Activated CD4-positive, alpha-beta T cell treated with anti-CD3 and anti-CD28 coated beads, Interleukin-2, Interleukin-6, amounts not matched to agents 100 ng/mL and 50 ng/mL, durations not matched to agents 16 hours and 8 hours (primary cell): ENCODE measurements at regions not wholly inside any gene's neighbourhood (a gene's known extent, or its start where the extent isn't known, plus 50 kb on each side); places are given as distances from the start of the nearest gene placed in this dataset.

Source experiments
- DNase-seq: peaks from one replicate; pipeline ENCODE4 v3.0.0-alpha.2; 2020

DNA sequence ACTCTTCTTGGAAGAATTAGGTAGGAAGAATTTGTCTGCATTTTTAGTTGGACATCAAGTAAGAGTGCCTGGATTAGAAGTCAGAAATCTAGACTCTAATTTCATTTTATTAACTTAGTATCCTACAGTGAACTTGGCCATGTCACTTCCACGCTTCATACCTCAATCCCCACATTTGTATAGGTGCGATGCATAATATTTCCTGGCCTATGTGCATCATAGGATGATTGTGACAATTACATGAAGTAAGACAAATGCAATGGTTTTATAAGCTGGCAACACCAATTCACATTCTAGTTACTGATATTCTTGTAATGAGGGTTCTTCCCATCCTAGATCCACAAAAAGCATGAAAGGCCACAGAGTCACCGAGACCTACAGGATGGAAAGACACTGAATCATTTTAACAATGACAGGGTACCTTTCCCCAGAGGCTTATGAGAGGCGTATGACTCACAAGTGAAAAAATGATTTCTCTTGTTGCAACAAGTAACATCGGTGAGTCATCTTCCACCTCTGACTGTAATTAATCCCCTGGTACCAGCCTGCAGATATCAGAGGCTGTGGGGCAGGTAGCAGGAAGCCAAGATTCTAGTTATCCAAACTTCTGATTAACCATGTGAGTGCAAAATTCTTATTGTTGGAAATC is 56.0 kb upstream of the OR5AK2 start:
- DNase-seq = peak; percentile 62

DNA sequence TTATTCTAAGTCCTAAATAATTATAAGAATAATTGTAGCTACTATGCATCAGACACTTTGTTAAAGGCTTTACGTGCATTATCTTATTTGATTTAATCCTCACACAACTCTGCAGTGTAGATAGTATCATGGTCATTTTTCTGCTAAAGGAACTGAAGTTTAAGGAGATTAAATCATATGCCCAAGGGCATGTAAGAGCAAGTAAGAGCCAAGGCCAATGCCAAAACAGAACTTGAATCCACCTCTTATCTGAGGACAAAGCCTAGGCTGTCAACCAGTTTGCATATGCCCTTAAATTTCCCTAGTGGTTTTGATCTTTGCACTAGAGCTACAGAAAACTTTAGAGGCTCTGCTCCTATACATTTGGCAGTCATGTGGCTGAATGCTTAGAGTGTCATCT is 65.6 kb upstream of the OR5AK2 start:
- DNase-seq = no peak

DNA sequence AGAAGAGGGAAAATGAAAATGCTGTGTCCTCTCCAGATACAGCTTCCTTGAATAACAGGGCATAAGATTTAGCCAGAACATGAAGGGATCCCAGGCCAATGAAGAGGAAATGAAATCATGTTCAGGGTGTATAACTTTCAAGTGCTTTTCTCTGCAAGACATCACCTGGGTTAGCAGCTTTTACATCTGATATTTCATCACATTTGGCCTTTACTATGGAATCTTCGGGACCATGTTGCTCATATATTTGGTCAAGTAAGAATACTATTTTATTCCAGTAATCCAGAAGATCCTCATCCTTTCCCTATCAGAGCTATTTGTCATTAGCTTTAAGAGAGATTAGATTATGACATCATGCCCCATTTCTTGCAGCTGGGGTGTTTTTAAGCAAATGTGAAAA is 66.3 kb upstream of the OR5AK2 start:
- DNase-seq = no peak

DNA sequence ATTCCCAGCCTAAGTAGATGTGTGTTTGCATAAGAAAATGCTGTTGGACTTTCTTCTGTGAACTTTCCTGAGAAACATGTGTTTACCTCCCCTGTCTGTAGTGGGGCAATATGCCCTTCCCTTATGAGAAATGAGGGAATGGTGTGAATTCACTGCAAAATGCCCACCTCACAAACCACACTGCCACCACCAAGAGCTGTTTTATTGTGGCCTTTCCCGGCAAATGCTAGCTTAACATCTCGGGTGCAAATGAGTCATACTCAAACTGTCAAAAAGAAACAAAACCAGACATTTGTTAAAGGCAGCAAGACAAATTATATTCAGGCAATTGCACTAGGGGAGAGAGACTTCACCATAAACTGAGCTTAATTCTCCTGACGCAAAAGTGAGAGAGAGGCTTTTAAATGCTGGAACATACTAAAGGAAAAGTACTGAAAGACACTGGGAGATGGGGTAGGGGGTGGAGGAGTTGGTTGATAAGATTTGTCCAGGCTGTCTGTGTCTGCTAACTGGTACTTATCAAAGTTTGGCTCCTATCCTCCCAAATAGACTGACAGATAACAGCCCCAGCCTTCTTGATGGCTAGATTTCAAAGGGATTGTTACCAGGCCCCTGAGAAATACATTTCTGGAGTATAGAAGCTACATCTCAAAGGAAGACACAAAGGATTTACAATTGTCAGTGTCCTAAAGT is 70.9 kb upstream of the OR5AK2 start:
- DNase-seq = peak; percentile 64

DNA sequence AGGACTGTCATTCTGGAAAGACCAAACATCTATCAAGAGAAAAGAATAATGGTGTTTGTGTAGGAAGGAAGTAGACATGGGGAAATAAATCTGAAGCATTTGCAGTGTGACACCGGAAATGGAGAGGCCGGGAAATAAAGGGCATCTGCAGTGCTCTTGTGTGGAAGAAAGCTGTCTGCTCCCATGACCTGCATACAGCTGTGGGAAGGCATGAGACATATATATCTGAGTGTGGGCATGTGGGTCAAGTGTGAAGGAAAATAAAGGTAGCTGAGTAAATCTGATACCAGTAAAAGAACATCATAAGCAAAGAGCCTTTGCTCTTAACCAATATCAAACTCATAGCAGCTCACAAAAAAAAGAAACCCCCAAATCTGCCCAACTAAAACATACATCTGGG is 72.1 kb upstream of the OR5AK2 start:
- peak; percentile 42 for DNase-seq

DNA sequence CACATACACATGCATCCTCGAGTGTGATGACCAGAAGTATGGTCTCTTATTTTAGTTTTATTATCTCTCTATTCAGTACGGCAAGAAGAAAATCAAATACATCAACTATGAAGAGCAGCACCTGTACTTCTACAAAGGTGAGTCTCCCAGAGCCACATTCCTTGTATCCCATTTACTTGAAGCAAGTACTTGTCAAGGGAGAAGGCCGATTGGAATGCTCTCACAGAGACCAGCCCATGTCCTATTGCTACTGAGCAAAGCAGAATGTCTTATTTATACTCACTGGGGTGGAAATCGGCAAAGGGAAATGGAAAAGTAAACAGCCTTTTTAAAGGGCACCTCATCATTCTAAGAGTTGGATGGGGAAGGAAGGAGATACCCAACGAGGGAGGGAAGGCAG is 72.6 kb upstream of the OR5AK2 start:
- peak; percentile 8 for DNase-seq

DNA sequence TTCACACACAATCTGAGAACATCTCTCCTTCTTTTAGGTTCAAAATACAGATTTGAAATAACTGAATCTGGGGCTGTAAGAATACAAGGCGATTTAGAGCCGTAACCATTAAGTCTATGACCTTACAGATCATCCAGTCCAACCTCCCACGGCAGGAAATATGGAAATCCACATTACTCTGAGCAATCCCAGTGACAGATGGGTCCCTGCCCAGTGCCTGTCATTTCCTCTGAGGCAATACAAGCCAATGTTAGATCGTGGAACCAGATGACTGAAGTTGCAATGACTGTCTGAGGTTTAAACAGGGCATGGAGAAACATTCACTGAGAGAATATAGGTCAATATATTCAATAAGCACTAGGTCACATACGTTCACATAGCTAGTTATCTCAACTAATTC is 77.4 kb upstream of the OR5AK2 start:
- no peak for DNase-seq

DNA sequence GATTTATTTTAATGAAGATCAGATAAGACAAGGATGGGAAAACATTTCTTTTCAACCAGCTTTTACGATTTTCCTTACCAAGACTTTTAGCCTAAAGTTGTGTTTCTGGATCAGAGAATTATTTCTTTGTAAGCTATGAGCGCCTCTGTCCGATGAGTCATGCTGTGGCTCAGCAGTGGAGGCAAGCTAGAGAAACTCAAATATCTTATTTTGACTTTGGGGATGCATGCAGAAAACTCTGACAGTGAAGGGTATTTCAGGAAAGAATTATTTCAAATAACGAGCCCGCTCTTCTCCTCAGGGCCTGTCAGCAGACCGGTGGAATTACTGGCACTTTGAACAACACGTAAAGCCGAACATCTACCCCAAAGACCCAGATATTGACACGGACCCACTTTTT is 77.9 kb upstream of the OR5AK2 start:
- no peak for DNase-seq

DNA sequence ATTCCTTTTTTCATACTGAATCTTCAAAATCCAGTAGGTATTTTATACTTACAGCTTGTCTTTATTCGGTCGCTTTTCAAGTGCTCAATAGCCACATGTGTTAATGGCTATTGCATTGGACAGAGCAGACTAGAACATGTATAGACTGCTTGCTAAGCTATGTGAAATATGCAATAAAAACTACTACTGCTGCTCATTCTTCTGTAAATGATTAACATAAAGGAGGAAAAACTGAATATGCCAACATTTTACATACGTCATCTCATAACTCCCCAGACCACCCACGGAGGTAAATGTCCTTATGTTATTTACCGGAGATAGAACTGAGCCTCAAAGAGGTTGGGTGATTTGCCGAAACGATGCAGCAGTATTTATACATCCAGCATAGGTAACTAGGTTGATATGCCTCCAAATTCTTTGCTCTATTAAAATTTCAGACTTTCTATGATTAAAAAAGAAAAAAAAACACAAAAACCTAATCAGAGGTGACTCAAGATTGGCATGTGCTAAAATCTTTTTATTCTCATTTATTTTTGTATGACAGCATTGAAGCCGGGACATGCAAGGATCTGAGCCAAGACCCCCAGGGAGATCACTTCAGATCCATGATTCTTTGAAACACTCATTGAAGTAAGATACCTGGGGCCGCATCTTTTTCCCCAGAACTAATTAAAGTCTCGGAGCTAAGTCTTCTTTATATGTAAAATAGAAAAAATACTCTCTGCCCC is 78.5 kb upstream of the OR5AK2 start:
- DNase-seq = no peak

DNA sequence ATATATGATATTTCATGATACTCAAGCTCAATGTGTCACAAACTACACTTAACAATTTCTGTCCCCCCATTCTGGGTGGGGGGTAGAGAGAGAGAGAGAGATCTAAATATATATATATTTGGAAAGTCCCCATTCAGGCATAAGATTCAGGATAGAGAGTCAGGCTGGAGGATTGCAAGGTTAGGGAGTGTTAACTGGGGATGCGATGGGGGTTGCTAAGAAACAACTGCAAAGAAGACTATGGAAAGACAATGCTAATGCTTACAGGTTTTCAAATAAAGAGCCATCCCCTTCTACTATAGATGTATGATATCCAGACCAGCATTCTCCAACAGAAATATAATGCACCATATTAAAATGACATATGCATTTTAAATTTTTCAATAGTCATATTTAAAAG is 79.2 kb upstream of the OR5AK2 start:
- DNase-seq = no peak

DNA sequence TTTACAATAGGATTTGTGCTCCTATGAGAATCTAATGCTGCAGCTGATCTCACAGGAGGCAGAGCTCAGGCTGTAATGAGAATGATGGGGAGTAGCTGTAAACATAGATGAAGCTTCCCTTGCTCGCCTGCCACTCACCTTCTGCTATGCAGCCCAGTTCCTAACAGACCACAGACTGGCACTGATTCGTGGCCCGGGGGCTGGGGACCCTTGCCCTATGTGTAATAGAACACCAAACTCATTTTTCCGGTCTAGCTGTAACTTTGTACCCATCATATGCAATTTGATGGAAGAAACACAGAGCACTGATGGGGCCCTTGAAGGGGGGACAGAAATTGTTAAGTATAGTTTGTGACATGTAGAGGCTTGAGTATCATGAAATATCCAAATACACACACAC is 79.6 kb upstream of the OR5AK2 start:
- no peak for DNase-seq

DNA sequence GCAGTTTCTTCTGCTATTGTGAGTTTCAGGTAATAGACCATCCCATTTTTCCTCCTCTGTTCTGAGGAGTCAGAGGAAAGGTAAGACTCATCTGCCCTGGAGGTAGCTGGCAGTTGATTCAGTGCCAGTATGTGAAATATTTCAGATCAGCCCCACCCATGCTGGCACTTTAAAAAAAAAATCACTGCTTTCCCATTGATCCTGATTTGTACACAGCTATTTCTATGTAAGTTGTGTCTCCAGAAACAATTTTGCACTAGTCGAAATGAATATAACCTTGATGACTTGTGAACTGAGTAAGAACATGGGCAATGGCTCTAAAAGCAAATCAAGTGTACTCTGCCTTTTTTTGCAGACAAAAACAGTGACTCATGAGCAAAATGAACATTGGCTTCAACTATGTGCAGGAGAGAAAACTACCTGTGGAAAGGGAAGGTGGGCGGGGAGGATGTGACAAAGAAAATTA is 82.0 kb upstream of the OR5AK2 start:
- DNase-seq = no peak

DNA sequence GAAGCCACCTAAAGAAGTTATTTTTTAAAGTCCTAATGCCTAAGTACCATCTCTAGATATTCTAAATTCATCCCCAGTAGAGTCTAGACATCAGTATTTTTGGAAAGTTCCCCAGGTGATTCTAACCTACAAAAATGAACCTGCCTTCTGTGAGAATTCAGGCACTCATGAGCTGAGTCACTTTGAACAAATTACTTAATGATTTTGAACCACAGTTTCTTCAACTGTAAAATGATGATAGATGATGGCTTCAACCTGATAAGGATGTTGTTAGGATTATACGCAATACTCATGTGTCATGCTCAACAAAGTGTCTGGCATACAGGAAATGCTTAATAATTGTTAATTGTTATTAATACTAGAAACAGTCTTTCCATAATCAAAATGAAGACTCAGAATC is 82.8 kb upstream of the OR5AK2 start:
- no peak for DNase-seq

DNA sequence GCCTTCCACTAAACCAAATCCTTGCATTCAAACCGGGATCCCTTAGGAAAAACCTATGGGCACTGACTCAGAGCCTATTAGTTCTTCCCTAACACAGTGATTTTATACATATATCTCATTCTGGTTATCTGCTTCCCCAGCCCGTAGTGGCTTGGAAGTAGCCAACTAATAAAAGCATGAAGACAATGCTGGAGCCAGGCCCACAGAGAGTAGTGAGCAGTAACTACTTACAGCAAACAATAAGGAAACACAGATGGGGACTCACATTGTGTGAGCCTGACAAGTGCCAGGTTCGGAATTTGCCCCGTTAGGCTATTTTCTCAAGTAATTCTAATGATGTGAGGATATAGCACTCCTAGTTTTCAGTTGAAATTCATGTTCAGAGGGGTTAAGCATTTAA is 83.3 kb upstream of the OR5AK2 start:
- DNase-seq = no peak

DNA sequence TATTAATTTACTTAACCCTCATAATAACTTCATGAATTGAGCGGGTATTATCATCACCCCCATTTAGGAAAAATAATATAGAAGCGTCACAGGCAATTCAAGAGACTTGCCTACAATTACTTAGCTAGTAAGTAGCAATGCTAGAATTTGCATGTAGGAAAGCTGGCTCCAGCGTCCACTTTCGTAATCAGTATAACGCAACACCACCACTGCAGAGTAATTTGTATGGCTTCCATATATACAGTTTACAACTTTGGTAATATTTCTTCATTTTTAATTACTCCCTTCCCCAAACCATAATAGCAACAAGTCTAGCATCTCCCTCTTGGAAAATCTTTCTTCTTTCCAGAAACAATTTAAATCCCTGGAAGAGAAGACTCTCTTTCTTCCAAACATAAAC is 89.9 kb upstream of the OR5AK2 start:
- DNase-seq = no peak

DNA sequence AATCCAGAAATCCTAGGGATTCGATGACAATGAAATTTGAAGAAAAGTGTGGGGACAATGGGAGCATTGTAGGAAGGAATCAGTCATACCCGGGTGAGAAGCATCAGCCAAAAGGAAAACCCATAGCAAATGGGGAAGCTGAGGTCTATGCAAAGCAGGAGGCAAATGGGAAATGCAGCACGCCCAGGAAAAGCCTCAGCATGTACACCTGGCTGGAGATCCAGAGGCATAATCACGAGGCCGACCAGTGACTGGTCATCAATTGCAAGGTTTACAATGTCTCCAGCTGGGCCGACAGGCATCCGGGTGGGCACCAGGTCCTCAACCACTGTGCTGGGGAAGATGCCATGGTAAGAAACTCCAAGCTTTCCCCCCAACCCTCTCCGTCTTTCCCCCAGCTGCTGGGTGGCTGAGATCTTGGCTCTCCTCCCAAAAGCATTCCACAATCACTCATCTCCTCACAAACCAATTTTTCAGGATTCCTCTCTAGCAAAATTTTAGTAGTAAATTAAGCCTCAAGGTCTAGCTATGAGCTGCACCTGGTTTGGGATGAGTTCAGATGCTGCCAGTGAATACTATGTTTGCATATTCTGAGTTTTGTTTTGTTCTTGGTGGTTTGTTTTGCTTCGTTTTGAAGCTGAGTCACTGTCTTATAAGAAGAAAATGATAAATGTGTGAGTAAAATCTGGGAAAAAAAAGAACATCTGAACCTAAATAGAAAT is 98.0 kb upstream of the OR5AK2 start:
- DNase-seq = no peak

DNA sequence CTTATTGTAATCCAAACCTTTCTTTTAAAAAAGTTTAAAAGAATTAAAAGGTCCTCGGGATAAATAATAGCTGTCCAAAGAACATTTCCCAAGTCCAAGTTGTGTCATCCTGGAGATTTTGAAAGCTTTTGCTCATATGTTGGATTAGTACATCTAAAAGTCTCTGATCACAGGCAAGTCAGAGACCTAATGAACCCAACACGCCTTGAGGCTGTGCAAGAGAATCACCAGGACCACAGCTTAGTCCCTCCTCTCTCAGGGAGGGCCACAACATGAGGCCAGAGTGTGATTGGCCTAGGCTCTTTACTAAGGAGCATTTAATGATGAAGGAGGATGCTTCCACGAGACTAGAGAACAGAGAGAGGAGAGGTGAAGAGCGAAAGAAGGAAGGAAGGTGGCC is 98.7 kb upstream of the OR5AK2 start:
- DNase-seq = no peak

DNA sequence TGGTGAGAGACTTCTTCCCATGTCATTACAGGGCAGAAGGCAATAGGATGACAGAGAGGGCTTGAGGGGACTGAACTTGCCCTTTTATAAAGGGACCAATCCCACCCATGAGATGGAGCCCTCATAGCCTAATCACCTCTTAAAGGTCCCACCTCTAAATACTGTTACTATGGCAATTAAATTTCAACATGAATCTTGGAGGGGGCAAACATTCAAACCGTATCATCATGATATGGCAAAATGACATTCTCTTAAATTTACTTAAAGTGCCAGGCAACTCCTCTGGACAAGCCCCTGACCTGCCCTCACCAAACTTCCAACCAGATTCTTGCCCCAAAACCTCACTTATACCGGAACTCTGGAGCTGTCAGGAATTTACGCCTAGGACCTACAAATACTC is 100.8 kb upstream of the OR5AK2 start:
- no peak for DNase-seq

DNA sequence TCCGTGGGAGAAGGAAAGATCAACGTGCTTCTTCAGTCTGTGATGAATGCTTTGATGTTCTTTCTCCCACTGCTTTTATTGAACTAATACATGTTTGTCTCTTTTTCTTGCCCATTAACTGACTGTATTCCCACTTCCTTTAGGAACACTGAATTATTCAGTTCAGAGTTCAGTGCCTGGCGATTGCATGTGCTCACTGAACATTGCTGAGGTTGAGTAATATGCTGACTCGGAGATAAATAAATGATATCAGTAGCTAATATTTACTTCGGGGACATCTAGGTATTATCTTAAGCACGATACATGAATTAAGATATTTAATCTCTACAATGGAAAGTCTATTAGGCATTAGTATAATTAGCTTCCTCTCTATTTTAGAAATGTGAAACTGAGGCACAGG is 102.3 kb upstream of the OR5AK2 start:
- no peak for DNase-seq

DNA sequence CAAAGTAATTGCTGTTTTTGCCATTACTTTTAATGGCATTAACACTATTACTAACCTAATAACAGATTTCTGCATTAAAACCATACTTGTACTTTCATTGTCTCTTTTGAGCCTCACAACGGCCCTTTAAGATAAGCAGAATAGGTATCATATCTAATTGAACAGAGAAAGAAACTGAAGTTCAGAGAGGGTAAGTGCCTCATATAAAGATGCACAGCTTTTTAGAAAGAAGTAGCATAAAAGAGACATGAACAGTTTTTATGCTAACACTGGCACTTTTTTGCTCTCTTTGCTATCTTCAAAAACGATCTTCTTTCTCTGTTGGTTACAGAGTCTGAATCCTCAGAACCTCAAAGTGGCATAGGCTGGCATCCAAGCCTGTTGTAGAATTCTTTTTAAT is 102.9 kb upstream of the OR5AK2 start:
- no peak for DNase-seq

DNA sequence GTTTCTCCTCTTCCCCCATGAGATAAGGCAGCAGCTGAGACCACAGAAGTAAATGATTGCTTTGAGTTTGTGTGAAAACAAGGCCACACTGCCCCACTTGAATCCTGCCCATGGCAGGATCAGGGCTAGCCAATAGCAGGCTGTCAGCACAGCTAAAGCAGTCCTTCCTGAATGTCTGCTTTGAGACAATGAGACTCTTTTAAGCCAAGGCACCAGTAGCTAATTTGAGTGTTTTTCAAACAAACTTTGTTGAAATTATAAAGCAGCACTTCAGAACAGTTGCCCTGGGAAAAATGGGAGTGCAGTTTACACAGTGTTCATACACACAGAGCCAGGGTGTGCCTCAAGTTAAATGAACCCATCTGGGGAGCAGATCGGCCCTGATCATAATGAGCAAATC is 103.5 kb upstream of the OR5AK2 start:
- no peak for DNase-seq

DNA sequence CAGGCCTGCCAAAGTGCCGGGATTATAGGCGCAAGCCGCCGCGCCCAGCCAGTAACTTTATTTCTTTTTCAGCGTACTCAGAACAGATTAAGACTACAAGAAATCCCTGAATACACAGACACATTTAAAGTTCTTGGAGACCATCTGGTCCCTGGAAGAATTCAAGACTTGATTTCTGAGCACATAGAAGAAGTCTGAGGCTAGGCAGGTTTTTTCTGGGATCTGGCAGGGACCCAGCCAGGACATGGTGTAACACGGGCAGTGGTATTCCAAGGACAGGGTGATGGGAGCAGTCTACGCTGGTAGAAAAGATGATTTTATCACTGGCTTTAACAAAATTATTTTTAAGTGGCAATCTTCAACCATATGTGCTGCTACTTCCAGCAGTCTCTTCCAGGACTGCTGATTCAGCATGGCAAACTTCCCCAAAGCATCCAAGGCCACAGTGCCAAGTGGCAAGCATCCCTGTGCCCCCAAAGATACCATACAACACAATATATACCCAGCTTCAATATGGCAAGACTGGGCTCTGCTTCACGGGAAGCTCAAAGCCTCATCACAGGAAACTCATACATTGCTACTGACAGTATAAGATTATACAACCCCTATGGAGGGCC is 105.2 kb upstream of the OR5AK2 start:
- DNase-seq = no peak

DNA sequence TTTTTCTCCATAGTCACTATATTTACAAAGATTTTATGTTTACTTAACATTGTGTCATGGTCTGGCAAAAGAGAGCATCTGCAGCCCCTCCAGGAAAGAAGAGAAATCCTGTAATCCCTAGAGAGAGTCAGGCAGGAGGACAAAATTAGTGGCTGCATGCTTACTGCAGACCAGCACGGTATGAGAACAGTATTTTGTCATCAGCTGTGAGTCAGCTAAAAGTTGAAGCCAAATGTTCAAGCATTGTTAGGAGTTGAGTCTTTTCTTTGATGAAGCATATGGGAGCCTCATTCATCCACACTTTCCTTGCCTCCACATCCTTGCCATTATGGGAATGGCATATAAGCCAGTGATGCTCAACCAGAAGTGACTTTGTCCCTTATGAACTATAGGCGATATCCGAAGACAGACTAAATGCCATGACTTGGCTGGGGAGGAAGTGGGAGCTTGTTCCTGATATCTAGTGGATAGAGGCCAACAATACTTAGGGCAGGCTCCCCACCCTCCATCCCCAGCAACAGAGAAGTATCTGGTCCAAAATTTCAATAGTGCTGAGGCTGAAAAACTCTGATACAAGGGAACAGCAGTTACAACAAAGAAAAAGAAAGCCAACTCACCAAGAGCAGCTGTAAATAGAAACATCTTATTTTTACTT is 112.0 kb upstream of the OR5AK2 start:
- DNase-seq = no peak
